HFF-Myc (cell line): ENCODE measurements at regions not wholly inside any gene's neighbourhood (a gene's known extent, or its start where the extent isn't known, plus 50 kb on each side); places are given as distances from the start of the nearest gene placed in this dataset.

Source experiments
- DNase-seq: peaks from one replicate; pipeline ENCODE4 v3.0.0-alpha.2; 2011; ENCODE audit warnings: low read depth; ENCODE audit errors: extremely low read depth
- H3K4me3 ChIP-seq: replicated peaks from 2 replicates; pipeline ENCODE4 v1.5.1; 2011; ENCODE audit warnings: low read depth, mild to moderate bottlenecking, control low read depth, low read length
- CTCF ChIP-seq: IDR thresholded peaks from 2 replicates; pipeline ENCODE4 v1.5.1; 2012; ENCODE audit warnings: mild to moderate bottlenecking, low read depth, low read length, control low read depth; ENCODE audit errors: missing control alignments

DNA sequence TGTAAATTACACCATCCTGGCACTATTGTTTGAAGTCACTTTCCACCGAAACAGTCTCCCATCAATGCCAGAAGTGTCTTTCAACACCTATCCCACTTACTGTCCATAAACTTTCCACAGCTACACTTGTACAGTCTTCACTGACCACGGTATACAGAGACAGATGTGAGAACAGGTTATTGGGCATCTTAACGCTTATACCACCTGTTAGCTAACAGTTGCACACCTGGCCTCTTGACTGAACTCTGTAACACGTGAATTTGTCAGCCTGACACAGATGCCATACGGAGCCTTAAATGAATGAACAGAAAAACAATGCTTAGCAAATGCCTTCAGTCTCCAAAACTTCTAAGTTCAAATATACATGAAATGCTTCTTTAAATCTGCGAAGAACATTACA lies 440.5 kb downstream of the SHQ1 start:
- no peak for TF ChIP-seq CTCF
- no peak overlapping the region for H3K4me3 ChIP-seq
- no peak for DNase-seq

GRCh38 chr3:72405943-72406566 lies 442.2 kb downstream of the SHQ1 start:
- DNase-seq, result no peak

GRCh38 chr3:72401005-72401545 lies 447.2 kb downstream of the SHQ1 start:
- TF ChIP-seq CTCF, result no peak
- H3K4me3 ChIP-seq, result no peak overlapping the region
- no peak for DNase-seq

More at GRCh38 chr3:72405943-72406566, 442.2 kb downstream of the SHQ1 start:
- no peak for TF ChIP-seq CTCF
- no peak overlapping the region for H3K4me3 ChIP-seq

DNA sequence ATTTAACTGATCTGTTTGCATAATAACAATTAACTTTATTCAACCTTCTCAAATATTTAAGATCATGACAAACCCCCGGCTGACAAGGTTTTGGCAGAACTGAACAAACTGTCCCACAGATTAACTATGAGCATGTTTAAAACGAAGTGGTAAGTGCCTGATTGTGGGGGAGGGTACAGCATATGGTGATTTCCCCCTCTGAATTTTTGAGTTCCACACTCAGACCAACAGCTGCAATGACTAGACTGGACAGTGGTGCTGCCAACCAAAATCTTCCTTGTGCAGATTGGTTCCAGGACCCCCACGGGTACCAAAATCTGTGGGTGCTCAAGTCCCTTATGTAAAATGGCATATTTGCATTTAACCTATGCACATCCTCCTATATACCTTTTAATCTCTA lies 449.5 kb downstream of the SHQ1 start:
- DNase-seq, result no peak
- H3K4me3 ChIP-seq, result no peak overlapping the region
- no peak for TF ChIP-seq CTCF

DNA sequence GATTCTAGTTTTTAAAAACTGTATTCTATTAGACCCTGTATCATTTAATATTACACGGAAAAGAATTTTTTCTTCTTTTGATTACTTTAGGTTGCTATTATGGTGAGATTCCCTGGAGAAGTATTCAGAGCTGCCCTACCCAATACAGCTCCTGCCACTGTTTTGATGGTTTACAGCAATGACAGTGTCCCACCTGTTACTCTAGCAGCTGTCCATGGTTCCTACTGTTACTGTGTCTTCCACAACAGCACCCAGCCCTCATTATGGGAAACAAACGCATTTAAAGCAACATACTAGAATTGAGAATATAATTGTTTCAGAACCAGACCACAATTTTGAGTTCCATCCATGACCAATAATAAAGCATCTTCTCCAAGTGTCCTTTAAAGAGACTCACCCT lies 450.7 kb downstream of the SHQ1 start:
- no peak for DNase-seq

GRCh38 chr3:72396899-72397298 lies 451.3 kb downstream of the SHQ1 start:
- DNase-seq, result no peak
- no peak for TF ChIP-seq CTCF
- no peak overlapping the region for H3K4me3 ChIP-seq

More for the DNA sequence above, 450.7 kb downstream of the SHQ1 start:
- no peak overlapping the region for H3K4me3 ChIP-seq
- TF ChIP-seq CTCF, result no peak
